GM18951 (cell line): ENCODE measurements at regions not wholly inside any gene's neighbourhood (a gene's known extent, or its start where the extent isn't known, plus 50 kb on each side); places are given as distances from the start of the nearest gene placed in this dataset.

Source experiments
- POLR2A ChIP-seq: IDR thresholded peaks from 4 replicates; pipeline ENCODE4 v1.6.1; 2011; ENCODE audit warnings: mild to moderate bottlenecking; ENCODE audit not compliant: insufficient read length, insufficient read depth; ENCODE audit errors: extremely low read depth
- in situ Hi-C: fragments of 300-500 bp; cut with MboI; formaldehyde crosslinking; loops from one replicate; pipeline ENCODE4 v1.12.0; 2022; ENCODE audit warnings: low sequenced_read_pairs, mixed read lengths, inconsistent platforms; ENCODE audit not compliant: unreplicated experiment

DNA sequence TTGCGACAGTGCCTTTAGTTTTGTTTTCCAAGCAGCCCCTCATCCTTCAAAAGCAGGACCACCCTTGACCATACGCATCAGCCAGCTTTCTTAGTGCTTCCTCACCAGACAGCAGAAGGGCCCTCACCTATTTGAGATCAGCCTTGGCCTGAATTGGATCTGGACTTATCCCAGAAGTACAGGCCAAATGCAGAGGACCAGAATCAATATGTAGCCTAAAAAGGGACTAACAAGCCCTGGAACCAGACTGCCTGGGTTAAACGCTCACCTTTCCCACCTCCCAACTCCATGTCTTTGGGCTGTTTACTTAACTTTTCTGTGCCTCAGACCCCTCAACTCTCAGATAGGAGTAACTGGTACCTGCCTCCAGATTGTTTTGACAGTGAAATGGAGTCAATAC, 77.7 kb upstream of the ATP6AP2 start:
- TF ChIP-seq POLR2A: no peak
- in situ Hi-C loops: no loop called here

DNA sequence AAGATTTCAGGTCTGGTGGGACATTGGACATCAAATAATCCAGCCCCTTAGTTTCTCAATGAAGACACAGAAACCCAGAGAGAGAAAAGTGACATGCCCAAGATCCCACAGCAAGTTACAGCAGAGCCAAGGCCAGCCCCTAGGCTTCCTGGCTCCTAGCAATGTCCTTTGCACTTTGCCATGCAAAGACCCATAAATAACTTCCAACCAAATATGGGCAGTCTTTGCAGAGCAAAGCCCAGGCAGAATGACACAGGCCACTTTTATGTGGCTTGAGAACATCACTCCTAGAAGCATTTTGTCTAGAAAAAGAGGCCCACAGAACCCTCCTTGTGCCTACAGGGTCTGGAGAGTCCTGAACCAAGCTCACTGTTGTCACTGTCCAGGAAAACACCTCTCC, 78.1 kb upstream of the ATP6AP2 start:
- TF ChIP-seq POLR2A: no peak

GRCh38 chrX:40501164-40501855, 79.5 kb upstream of the ATP6AP2 start:
- no peak for TF ChIP-seq POLR2A
- in situ Hi-C loops: no loop called here

More for the DNA sequence above, 78.1 kb upstream of the ATP6AP2 start:
- in situ Hi-C loops: no loop called here

GRCh38 chrX:40496728-40497127, 84.0 kb upstream of the ATP6AP2 start:
- TF ChIP-seq POLR2A: no peak
- in situ Hi-C loops: no loop called here

- TF ChIP-seq POLR2A: no peak
- in situ Hi-C loops: no loop called here
These were observed 85.1 kb upstream of the ATP6AP2 start for GRCh38 chrX:40495659-40496058.

DNA sequence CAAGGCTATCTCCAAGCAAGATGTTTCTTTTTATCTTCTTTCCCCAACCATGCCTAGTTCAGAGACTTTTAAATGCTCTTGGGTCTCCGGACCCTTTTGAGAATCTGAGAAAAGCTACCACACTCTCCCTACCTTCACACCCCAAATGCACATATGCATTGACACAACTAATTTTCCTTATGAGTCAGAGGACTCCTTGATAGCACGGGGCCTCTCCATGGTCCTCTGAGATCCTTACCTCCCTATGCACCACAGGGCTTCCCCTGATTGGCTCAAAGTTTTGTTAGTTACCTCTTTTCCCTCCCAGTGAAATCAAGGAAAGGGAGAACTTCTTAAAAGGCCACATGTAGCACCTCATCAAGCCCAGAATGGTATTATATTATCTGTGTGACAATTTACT, 86.8 kb upstream of the ATP6AP2 start:
- TF ChIP-seq POLR2A: no peak
- in situ Hi-C loops: no loop called here

DNA sequence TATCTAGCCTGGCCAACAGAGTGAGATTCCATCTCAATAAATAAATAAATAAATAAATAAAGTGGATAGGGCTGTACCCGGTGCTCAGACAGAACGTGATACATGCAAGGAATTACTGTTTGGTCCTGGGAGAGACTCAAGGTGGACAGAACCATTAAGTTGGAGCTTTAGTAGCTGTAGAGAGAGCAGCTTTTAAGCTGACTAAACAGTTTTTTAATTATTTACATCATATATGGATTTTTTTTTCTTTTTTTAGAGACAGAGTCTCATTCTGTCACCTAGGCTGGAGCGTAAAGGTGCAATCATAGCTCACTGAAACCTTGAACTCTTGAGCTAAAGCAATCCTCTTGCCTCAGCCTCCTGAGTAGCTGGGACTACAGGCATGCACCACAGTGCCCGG, 92.5 kb upstream of the ATP6AP2 start:
- TF ChIP-seq POLR2A: no peak
- in situ Hi-C loops: no loop called here

DNA sequence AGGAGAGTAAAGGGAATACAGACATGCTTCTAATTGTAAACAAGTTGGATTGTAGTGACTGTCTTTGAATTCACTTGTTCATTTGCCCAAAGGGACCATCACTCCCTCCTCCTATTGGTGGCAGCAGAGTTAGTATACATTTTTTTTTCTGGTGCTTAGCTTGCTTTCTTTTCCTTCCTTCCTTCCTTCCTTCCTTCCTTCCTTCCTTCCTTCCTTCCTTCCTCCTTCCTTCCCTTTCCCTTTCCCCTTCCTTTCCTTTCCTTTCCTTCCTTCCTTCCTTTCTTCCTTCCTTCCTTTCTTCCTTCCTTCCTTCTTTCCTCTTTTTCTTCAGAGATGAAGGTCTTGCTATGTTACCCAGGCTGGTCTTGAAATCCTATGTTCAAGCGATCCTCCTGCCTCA, 94.8 kb upstream of the ATP6AP2 start:
- in situ Hi-C loops: no loop called here
- TF ChIP-seq POLR2A: no peak

DNA sequence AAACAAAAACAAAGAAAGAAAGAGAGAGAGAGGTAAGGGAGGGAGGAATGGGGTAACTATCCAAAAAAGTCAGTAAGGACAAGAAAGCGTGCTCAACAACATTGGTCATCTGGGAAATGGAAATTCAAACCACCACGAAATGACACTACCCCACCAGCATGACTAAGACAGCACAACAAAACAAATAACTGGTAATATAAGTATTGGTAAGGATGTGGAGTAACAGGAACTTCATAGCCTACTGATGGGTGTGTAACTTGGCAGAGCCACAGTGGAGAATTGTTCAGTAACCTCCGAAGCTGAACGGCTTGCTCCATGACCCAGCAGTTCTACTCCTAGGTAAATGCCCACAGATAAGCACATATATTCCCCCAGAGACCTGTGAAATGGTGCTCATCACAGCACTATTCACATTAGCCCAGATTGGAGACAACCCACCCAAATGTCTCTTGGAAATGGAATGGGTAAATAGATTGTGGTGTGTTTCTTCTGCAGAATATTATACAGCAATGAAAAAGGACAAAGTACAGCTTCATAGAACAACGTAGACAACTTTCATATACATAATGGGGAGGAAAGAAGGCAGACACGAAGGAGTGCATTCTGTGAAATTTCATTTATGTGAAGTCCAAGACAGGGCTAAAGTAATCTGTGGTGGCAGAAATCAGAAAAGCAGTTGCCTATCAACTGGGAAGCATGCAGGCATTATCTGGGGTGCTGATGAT, 95.5 kb upstream of the ATP6AP2 start:
- in situ Hi-C loops: no loop called here
- TF ChIP-seq POLR2A: no peak

GRCh38 chrX:40484408-40485091, 96.2 kb upstream of the ATP6AP2 start:
- in situ Hi-C loops: no loop called here
- TF ChIP-seq POLR2A: no peak

DNA sequence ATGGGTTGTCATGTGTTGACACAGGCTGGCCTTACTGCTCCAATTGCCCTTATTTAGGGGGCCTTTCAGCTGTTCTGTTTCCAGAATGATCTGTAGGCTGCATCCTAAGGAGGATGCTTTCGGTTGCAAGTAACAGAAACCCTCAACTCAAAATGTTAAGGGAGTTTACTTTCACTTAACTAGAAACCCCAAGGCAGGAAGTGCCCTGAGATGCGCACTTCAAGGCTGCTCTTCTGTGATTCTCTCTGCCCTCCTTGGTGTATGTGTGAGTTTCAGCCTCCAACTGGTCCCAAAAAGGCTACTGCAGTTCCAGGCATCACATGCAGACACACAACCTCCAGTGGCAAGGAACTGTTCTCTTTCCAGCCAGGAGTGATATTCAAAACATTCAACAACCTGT, 97.3 kb upstream of the ATP6AP2 start:
- in situ Hi-C loops: no loop called here
- no peak for TF ChIP-seq POLR2A

DNA sequence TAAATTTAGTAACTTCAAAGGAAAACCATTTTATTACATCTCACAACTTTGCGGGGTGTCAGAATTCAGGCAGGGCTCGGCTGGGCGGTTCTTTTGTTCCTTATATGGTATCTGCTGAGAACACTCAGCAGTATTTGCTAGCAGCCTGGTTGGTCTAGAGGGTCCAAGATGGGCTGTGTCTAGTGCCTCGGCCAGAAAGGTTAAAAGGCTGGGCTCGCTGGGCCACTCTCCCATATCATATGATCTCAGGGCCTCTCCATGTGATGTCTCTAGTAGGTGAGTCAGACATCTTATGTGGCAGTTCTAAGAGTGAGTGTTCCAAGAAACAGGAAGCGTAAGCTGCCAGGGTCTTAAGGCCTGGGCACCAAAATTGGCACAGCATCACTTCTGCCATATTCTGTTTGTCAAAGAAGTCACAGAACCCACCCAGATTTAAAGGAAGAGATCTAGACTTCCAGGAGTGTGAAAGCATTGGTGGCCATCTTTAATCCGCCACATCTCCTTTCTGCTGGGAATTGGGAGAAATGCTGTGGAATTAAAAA, 100.9 kb upstream of the ATP6AP2 start:
- in situ Hi-C loops: no loop called here
- TF ChIP-seq POLR2A: no peak

- in situ Hi-C loops: no loop called here
- no peak for TF ChIP-seq POLR2A
These were observed 102.2 kb upstream of the ATP6AP2 start for GRCh38 chrX:40478474-40479065.

- in situ Hi-C loops: no loop called here
These were observed 103.8 kb upstream of the ATP6AP2 start for GRCh38 chrX:40476958-40477357.

GRCh38 chrX:40474645-40475044, 106.1 kb upstream of the ATP6AP2 start:
- in situ Hi-C loops: no loop called here
- no peak for TF ChIP-seq POLR2A

More at GRCh38 chrX:40476958-40477357, 103.8 kb upstream of the ATP6AP2 start:
- TF ChIP-seq POLR2A: no peak
